NB4 (cell line): ENCODE measurements at regions not wholly inside any gene's neighbourhood (a gene's known extent, or its start where the extent isn't known, plus 50 kb on each side); places are given as distances from the start of the nearest gene placed in this dataset.

Source experiments
- DNase-seq: peaks from one replicate; pipeline ENCODE4 v3.0.0; 2010; ENCODE audit warnings: low read depth
- H3K4me3 ChIP-seq: one replicate; pipeline ENCODE4 v1.5.1; 2011; ENCODE audit warnings: mild to moderate bottlenecking, low read depth, low read length, moderate library complexity
- CTCF ChIP-seq: IDR thresholded peaks from one replicate; pipeline ENCODE4 v1.5.1; 2012; ENCODE audit warnings: low read depth, low read length
- MYC ChIP-seq: IDR thresholded peaks from 2 replicates; pipeline ENCODE4 v1.6.1; 2011; ENCODE audit warnings: low read depth, low read length
- POLR2A ChIP-seq: IDR thresholded peaks from 2 replicates; pipeline ENCODE4 v1.6.1; 2011; ENCODE audit warnings: mild to moderate bottlenecking; ENCODE audit not compliant: insufficient read length; ENCODE audit errors: extremely low read depth
- TF ChIP-seq, protein P1 (sequence below): IDR thresholded peaks from 2 replicates; pipeline ENCODE4 v1.6.1; 2011; ENCODE audit warnings: low read depth, low read length

- H3K4me3 ChIP-seq: no peak overlapping the region
- DNase-seq: no peak
- TF ChIP-seq, protein P1, sequence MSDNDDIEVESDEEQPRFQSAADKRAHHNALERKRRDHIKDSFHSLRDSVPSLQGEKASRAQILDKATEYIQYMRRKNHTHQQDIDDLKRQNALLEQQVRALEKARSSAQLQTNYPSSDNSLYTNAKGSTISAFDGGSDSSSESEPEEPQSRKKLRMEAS: no peak
- TF ChIP-seq POLR2A (no peak), MYC (no peak), CTCF (no peak)
Observed at GRCh38 chr15:62887113-62887570, 155.4 kb upstream of the TPM1 start.

DNA sequence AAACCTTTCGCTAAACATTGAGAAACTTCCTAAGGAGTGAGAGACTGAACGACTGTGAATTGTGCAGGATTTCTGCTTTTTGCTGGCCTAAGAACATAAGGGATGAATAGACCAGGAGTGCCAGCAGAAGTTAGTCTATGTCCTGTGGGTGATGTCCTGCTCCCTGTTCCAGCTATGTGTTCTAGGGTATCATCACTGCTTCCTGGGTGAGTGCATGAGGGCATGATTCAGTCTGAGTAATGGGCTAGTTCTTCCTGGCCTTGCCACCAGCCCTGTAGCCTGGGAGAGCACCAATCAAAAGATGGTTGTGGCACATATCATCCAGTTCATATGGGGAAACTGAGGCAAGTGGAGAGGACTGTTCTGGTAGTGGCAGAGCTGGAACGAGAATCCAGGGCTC lies 153.9 kb upstream of the TPM1 start:
- DNase-seq: no peak
- no peak overlapping the region for H3K4me3 ChIP-seq
- TF ChIP-seq, protein P1: no peak
- no peak for TF ChIP-seq POLR2A
- no peak for TF ChIP-seq CTCF
- no peak for TF ChIP-seq MYC

GRCh38 chr15:62889141-62889661 lies 153.3 kb upstream of the TPM1 start:
- no peak overlapping the region for H3K4me3 ChIP-seq
- TF ChIP-seq, protein P1: no peak
- no peak for TF ChIP-seq POLR2A
- DNase-seq: no peak

DNA sequence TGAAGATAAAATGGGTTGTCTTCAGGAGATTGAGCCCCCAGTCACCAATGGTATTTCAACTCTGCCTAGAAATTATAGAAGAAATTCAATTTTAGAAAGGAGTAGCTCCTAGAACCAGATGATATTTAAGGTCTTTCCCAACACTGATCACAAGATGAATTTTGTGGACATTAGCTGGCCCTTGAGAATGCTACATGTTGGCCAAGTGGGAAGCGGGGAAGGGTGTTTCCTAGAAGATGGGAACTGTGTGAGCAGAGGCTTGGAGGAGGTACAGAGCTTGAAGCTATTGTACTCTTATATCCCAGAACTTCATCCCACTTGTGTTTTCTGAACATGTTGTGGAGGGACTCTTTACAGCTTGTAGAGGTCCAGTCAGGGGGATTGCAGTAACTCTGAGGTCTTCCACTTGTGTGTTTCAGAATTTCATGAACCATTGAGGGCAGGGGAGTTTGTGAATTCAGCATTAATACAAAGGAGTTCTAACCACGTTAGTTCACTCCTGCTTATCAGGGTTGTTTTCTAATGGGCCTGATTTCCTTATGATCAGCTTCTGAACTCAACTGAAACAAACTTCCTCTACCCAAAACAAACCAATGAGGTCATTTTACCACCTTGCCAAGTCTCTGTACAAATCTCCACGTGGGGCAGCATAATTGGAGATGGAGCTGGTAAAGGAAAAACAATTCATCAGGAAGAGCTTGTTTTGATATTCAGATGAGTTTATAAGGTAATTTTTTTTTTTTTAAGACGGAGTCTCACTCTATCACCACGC lies 152.6 kb upstream of the TPM1 start:
- H3K4me3 ChIP-seq: no peak overlapping the region
- DNase-seq: no peak
- no peak for TF ChIP-seq MYC
- TF ChIP-seq, protein P1: no peak

DNA sequence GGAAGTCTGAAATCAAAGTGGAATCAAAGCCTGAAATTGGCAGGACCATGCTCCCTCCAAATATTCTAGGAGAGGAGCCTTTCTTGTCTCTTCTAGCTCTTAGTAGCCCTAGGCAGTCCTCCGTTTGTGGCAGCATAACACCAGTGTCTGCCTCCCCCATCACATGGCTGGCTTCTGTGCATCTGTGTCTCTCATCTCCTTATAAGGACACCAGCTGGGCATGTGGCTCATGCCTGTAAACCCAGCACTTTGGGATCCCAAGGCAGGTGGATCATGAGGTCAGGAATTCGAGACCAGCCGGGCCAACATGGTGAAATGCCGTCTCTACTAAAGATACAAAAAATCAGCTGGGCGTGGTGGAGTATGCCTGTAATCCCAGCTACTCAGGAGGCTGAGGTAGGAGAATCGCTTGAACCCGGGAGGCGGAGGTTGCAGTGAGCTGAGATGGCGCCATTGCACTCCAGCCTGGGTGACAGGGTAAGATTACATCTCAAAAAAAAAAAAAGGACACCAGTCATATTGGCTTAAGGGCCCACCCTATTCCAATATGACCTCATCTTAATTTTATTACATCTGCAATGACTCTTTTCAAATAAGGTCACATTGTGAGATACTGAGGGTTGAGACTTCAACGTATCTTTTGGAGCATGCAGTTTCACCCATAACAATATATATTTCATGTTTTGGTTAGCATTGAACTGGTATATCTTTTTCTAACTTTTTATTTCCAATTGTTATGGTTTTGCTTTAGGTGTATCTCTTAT lies 148.0 kb upstream of the TPM1 start:
- no peak for TF ChIP-seq POLR2A
- TF ChIP-seq, protein P1: no peak
- TF ChIP-seq CTCF: no peak
- no peak for DNase-seq
- H3K4me3 ChIP-seq: no peak overlapping the region

DNA sequence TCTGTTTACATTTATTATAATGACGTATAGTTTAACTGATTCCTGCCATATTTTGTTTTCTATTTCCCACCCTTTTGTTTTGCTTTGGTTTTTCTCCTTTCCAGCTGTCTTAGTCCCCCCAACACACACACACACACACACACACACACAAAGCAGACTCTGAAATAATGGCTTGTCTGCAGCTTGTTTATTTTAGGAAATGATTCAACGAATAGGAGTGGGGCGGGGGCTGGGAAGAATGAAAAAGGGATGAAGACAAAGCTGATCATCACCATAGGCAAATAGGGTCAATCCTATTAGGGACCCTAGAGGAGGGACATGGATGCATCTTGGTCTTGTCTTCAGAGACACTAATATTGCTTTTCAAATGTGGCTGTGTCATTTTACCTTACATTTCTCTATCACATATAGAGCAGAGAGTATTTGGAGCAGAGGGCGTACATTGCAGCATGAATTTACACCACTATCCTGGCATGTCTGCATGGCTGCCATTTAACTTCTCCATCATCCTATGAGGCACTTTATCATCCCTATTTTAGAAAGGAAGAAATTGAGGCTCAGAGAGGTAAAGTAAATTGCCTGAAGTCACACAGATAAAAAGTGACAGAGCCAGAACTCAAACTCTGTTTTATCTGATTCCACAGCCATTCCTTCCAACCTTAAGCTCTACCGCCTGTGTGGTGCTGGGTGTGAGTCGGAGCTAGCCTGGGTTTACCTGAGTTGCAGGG lies 147.2 kb upstream of the TPM1 start:
- TF ChIP-seq, protein P1: no peak
- TF ChIP-seq CTCF (no peak), MYC (no peak), POLR2A (no peak)
- no peak overlapping the region for H3K4me3 ChIP-seq
- no peak for DNase-seq
